ENCODE measurements at regions not wholly inside any gene's neighbourhood (a gene's known extent, or its start where the extent isn't known, plus 50 kb on each side); places are given as distances from the start of the nearest gene placed in this dataset.
A peak's percentile ranks its signal among the peaks of the same experiment; 100 is the strongest.

DNA sequence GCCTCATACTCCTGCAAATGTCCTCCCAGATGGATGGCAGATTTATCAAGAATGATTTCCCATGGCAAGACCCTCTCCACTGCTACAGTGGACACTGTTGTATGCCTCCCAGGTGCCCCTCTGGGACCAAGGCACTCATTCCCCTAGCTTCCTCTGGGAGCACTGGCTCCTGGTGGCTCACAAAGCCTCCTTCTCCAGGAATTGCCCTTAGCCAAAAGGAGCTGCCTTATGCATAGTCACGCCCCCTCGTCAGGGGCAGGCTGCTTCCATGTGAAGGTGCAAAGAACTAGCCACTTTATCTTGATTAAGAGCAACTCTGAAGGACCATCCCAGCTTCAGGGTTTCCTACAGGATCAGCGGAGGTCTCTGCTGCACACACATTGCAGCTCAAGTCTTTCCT lies 358.1 kb downstream of the CDK5RAP2 start:
- Mint-ChIP-seq H3K27me3 (peaks cover 0 to 11% of the 10 kb centered on the region in 2 donors), H3K4me1 (no peaks in the 10 kb centered on the region), H3K36me3 (no peaks in the 10 kb centered on the region), H3K4me3 (no peak overlapping the region), H3K27ac (no peak overlapping the region), H3K9me3 (peaks cover 4 to 7% of the 10 kb centered on the region in 2 donors)
- DNase-seq (no peak), ATAC-seq (replicated peaks) (no peak)

DNA sequence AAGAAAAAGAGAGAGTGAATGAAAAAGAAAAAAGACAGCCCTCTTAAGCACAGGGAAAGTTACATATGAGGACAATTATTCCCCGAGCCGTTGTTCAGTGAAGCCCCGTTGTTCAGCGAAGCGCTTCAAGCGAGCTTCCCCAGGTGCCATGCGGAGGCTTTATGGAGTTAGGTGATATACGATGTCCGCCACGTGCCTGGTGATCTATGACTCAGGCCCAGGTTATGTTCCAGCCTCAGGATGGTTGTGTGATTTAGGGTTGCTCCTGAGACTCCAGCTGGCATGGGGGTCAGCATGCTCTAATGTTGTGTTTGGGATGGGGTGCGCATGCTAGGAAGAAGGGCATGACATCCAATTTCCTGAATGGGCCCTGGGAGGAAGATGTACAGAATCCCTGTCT lies 365.6 kb downstream of the CDK5RAP2 start:
- peaks cover 5 to 14% of the 10 kb centered on the region in 2 donors for H3K27me3 Mint-ChIP-seq
- H3K4me1 Mint-ChIP-seq, result peaks cover 0 to 3% of the 10 kb centered on the region in 2 donors
- H3K36me3 Mint-ChIP-seq, result no peaks in the 10 kb centered on the region
- DNase-seq (no peak), ATAC-seq (replicated peaks) (no peak)
- H3K4me3 Mint-ChIP-seq, result no peak overlapping the region
- no peak overlapping the region for H3K27ac Mint-ChIP-seq
- H3K9me3 Mint-ChIP-seq, result peaks cover 4 to 12% of the 10 kb centered on the region in 2 donors

DNA sequence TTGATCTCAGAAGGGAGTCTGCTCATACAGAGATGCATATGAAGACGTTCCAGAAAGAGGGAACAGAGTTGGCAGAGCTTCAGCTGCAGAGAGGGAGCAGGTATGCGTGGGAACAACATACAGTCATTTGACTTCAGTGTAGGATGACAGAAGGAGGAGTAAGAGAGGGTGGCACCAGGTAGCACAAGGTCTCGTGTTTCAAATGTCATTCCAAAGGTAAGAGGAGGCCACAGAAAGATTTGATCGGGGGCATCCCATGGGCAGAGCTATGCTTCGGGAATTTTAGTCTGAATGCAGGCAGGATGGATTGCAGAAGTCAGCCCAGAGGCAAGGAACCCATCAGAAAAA lies 367.1 kb downstream of the CDK5RAP2 start:
- Mint-ChIP-seq H3K27ac (no peak overlapping the region), H3K27me3 (peaks cover 5 to 10% of the 10 kb centered on the region in 2 donors), H3K9me3 (peaks cover 2 to 10% of the 10 kb centered on the region in 2 donors), H3K4me3 (no peak overlapping the region), H3K4me1 (peaks cover 0 to 3% of the 10 kb centered on the region in 2 donors), H3K36me3 (no peaks in the 10 kb centered on the region)
- ATAC-seq (replicated peaks) (peak; percentile 35 to 46), DNase-seq (no peak)

DNA sequence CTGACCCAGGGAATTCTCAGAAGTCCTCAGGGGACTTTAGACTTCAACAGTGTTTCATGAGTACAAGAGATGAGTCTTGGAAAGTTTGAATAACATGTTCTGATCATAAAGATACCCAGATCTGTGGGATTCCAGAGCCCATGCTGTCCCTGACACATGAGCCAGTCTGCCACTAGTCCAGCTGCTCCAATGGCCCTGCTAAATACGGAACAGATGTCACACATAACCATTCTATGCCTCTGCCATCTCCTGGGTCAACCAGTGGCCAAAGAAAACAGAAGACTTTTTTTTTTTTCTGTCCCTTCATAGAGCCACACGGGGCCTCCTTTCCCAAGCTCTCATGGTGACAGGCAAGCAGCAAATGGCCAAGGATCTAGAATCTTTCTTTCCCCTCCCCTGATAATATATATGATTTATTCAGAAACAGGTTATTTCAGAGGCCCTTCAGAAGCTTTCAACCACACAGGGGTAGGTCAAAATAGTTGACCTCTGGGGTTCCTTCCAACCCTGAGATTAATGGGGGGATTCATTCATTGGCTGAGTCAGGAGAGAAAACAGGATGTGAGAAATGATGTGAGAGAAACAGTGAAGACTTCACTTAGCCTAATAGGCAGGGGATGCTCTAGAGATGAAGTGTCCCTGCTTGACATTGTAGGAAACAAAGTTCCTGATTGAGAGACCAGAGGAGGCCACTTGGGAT lies 367.7 kb downstream of the CDK5RAP2 start:
- Mint-ChIP-seq H3K9me3 (peaks cover 0 to 7% of the 10 kb centered on the region in 2 donors), H3K27me3 (peaks cover 5 to 8% of the 10 kb centered on the region in 2 donors), H3K4me1 (peaks cover 0 to 3% of the 10 kb centered on the region in 2 donors), H3K36me3 (no peaks in the 10 kb centered on the region), H3K4me3 (no peak overlapping the region), H3K27ac (no peak overlapping the region)
- peak; percentile 73 to 82 for ATAC-seq (replicated peaks)
- DNase-seq, result no peak

DNA sequence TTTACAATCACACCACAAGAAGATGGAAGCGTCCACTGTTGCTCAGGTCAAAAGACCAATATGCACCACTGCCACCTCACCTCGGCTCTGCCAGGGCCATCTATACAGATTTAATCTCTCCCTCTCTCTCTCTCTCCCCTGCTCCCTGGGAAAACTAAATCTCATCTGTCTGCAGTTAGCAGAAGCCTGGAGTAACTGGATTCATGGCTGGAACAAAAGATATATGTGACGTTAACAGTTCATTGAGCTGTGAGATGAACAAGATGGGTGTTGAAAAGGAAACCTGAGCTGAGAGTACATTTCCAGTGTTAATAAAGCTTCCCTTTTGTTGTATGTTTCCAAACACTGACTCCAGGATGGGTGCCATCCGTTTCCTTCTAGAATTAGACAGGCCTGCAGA lies 369.7 kb downstream of the CDK5RAP2 start:
- Mint-ChIP-seq H3K4me1 (peaks cover 0 to 3% of the 10 kb centered on the region in 2 donors), H3K36me3 (no peaks in the 10 kb centered on the region), H3K27ac (no peak overlapping the region), H3K9me3 (no peaks in the 10 kb centered on the region), H3K4me3 (no peak overlapping the region), H3K27me3 (peaks cover 5 to 8% of the 10 kb centered on the region in 2 donors)
- ATAC-seq (replicated peaks) (no peak), DNase-seq (no peak)

DNA sequence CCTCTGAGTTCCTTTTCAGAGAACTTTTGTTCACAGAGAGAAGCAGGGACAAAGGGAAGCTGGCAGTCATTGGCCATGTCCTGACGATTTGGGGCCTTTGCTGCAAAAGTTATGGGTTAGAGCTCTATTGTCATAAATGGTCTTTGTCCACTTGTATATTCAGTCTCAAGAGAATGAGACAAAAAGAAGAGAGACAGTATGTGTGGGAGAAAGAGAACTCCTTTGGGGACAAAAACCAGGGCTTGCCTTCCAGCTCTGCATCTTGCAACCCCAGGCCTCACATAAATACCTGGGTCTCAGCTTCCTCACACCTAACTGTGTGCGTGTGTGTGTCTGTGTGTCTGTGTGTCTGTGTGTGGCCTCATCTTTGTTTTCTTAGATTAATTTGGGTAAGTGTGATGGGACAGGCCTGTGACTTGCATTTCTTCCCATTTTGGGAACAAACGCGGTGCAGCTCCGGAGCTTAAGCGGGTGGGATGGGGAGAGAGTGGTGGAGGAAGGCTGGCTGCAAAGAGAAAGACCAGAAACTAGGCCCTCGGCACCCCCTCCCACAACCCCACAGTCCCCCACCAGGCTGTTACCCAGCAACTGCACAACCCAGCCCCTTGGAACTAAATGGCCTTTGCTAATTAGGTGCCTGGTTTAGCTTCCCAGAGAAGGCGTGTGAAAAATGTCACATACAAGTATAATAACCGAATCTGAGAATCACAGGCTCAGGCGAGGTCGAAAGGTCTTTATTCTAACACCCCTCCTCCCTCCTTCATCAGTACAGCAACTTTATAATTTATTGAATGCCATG lies 376.9 kb downstream of the CDK5RAP2 start:
- Mint-ChIP-seq H3K27me3 (peaks cover 0 to 6% of the 10 kb centered on the region in 2 donors), H3K4me3 (no peak overlapping the region), H3K27ac (no peak overlapping the region), H3K9me3 (peaks cover 3 to 4% of the 10 kb centered on the region in 2 donors), H3K36me3 (no peaks in the 10 kb centered on the region), H3K4me1 (no peaks in the 10 kb centered on the region)
- no peak for ATAC-seq (replicated peaks)
- DNase-seq, result no peak

DNA sequence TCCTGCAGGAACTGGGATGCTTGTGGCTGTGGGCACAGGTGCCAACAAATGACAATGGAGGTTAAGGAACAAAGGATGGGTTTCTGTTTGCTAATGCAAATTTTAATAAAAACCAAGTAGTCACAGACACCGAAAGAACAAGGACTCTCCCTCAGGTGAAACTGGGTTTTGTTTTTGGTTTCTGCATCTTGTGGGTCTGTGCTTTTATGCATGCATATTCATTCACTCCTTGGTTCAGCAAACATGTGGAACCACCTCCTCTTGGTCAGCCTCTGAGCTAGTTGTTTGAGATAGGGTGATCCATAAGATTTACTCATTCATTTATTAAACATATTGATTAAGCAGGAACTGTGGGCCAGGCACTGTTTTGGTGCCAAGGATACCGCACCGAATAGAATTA lies 381.9 kb downstream of the CDK5RAP2 start:
- Mint-ChIP-seq H3K9me3 (peaks cover 3 to 4% of the 10 kb centered on the region in 2 donors), H3K4me1 (no peaks in the 10 kb centered on the region), H3K27me3 (peaks cover 4 to 12% of the 10 kb centered on the region in 2 donors), H3K27ac (no peak overlapping the region), H3K36me3 (no peaks in the 10 kb centered on the region), H3K4me3 (no peak overlapping the region)
- ATAC-seq (replicated peaks) (no peak), DNase-seq (no peak)

DNA sequence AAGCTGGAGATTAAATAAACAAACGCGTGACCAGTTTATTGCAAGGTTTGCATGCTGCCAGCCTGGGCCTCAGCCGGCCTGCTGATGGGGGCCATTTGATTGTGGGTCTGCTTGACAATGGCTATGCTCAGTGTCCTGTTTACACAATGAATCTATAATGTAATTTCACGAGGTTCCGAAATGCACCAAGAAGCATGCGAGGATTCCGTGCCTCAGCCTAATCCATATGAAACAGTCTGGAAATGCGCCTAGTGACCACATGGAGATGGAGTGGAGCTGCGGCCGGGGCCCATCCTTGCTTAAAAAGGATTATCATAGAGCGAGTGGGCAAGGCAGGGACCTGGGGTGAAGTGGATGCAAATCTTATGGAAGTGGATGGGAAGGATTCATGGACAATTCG lies 382.4 kb downstream of the CDK5RAP2 start:
- peaks cover 3 to 4% of the 10 kb centered on the region in 2 donors for H3K9me3 Mint-ChIP-seq
- ATAC-seq (replicated peaks) (no peak), DNase-seq (no peak)
- no peak overlapping the region for H3K4me3 Mint-ChIP-seq
- H3K27ac Mint-ChIP-seq, result no peak overlapping the region
- H3K4me1 Mint-ChIP-seq, result no peaks in the 10 kb centered on the region
- peaks cover 4 to 12% of the 10 kb centered on the region in 2 donors for H3K27me3 Mint-ChIP-seq
- H3K36me3 Mint-ChIP-seq, result no peaks in the 10 kb centered on the region

DNA sequence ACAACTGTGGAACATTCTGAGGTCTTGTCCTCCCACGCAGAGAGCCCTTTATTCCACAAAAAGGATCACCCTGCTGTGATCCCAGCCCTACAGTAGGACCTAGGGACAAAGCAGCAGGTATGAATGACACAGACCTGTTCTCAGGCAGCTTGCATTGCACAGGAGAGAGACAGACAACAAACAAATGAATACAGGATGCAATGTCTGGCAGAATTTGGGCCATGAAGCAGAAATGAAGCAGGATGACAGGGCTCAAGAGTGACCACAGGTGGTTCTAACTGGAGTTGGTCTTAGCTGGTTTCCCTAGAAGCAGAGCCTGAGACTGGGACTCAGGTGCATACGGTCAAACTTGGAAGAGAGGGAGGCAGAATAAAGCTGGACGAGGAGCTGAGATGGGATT lies 388.8 kb downstream of the CDK5RAP2 start:
- no peaks in the 10 kb centered on the region for H3K9me3 Mint-ChIP-seq

DNA sequence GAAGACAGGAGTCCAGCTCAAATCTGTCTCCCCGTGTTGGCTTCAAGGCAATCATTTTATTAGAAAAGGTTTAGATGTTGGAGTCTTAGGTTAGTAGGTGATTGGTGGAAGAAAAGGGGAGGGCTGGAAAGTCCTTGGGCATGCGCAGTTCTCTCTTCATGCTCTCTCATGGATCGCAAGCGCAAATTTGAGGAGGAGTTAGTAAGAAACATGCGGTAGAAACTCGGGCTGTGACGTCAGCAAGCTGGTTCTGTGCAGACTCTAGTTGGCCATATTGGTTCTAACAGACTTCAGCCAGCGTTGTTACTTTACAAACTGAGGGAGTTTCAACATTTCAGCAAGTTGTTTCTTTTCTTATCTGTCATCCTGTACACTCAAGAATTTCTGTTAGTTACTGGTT lies 392.2 kb downstream of the CDK5RAP2 start:
- Mint-ChIP-seq H3K27ac (no peak overlapping the region), H3K4me1 (no peaks in the 10 kb centered on the region), H3K4me3 (no peak overlapping the region), H3K27me3 (peaks cover 9 to 10% of the 10 kb centered on the region in 2 donors), H3K9me3 (peaks cover 4 to 5% of the 10 kb centered on the region in 2 donors), H3K36me3 (peaks cover 0 to 4% of the 10 kb centered on the region in 2 donors)
- DNase-seq (no peak), ATAC-seq (replicated peaks) (no peak)

More for the DNA sequence above, 388.8 kb downstream of the CDK5RAP2 start:
- no peaks in the 10 kb centered on the region for H3K36me3 Mint-ChIP-seq
- H3K27ac Mint-ChIP-seq, result no peak overlapping the region
- DNase-seq (no peak), ATAC-seq (replicated peaks) (no peak)
- peaks cover 1 to 5% of the 10 kb centered on the region in 2 donors for H3K27me3 Mint-ChIP-seq
- H3K4me3 Mint-ChIP-seq, result no peak overlapping the region
- H3K4me1 Mint-ChIP-seq, result no peaks in the 10 kb centered on the region

DNA sequence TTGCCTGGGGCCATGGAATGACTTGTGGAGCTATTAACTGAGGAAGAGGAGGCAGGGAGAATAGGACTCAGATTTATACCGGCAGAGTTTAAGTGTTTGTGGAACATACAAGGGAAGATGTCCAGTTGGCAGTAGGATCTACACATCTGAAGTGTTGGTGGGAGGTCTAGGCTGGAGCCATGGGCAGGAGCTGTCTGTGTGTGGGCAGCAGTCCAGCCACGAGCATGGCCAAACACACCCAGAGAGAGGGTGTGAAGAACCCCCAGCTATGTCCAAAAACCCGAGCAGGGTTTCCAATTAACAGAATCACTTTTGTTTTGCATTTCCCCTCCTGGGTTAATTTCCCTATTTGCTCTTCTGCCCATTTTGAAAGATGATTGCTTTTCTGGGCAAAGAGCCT lies 393.7 kb downstream of the CDK5RAP2 start:
- Mint-ChIP-seq H3K36me3 (peaks cover 0 to 4% of the 10 kb centered on the region in 2 donors), H3K27ac (no peak overlapping the region), H3K27me3 (peaks cover 9 to 10% of the 10 kb centered on the region in 2 donors), H3K4me3 (no peak overlapping the region), H3K9me3 (peaks cover 4 to 5% of the 10 kb centered on the region in 2 donors), H3K4me1 (no peaks in the 10 kb centered on the region)
- ATAC-seq (replicated peaks) (no peak), DNase-seq (no peak)

DNA sequence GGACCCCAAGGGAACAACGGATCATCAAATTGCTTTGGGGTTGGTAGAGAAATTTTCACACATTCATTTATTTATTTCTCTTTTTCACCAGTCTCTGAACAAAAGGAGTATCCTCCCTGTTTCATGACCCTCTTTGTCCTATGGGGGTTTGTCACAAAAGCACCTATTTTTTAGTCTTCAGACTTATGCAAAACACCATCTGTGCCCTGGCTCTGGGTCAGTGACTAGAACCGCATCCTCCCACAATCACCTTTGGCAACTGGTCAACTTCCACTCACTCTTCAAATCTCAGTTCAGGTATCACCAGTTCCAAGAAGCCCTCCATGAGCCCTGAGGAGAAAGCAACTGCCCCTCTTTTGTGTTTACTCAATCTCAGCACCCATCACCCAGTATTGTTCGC lies 395.7 kb downstream of the CDK5RAP2 start:
- H3K4me3 Mint-ChIP-seq, result no peak overlapping the region
- peaks cover 4 to 5% of the 10 kb centered on the region in 2 donors for H3K9me3 Mint-ChIP-seq
- no peaks in the 10 kb centered on the region for H3K4me1 Mint-ChIP-seq
- peaks cover 0 to 4% of the 10 kb centered on the region in 2 donors for H3K36me3 Mint-ChIP-seq
- H3K27ac Mint-ChIP-seq, result no peak overlapping the region
- H3K27me3 Mint-ChIP-seq, result peaks cover 9 to 10% of the 10 kb centered on the region in 2 donors
- no peak for ATAC-seq (replicated peaks)
- DNase-seq, result no peak

DNA sequence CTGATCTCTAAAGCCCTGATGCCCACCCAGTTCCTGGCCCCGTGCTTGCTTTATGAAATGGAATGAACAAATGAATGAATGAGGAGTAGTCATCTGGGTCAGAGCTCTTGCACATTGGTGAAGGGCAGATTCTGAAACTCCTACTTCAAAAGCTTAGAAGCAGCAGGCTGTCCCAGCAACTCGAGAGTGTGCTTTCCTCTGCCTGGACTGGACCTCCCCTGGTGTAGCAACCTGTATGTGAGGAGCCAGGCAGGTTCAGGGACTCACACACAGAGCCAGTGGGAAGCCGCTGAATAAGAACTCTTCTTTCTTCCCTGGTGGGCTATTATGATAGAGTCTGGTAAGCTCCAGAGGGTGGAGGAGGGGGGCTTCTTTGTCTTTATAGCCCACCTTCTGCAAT lies 396.4 kb downstream of the CDK5RAP2 start:
- H3K4me3 Mint-ChIP-seq, result no peak overlapping the region
- no peak overlapping the region for H3K27ac Mint-ChIP-seq
- peaks cover 10 to 14% of the 10 kb centered on the region in 2 donors for H3K27me3 Mint-ChIP-seq
- ATAC-seq (replicated peaks) (no peak), DNase-seq (no peak)
- peaks cover 0 to 4% of the 10 kb centered on the region in 2 donors for H3K36me3 Mint-ChIP-seq
- no peaks in the 10 kb centered on the region for H3K4me1 Mint-ChIP-seq
- peaks cover 4 to 5% of the 10 kb centered on the region in 2 donors for H3K9me3 Mint-ChIP-seq

DNA sequence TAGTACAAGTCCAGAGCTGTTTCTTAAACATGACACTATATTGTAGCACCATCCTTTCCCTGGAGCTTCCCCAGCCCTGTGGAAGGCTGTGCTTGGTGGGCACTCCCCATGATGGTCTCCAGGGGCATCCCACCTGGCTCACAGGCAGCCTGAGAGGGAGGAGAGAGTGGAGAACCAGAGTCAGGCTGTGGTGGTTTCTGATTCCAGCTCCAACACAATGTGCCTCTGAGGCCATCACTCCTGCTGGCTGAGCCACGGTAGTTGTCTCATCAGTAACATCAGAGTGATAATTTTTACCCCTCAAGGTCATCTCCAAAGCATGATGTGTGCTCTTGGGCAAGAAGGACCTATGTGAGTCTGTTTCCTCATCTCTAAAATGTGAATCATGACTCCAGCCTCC lies 398.0 kb downstream of the CDK5RAP2 start:
- peaks cover 5 to 14% of the 10 kb centered on the region in 2 donors for H3K27me3 Mint-ChIP-seq
- no peaks in the 10 kb centered on the region for H3K4me1 Mint-ChIP-seq
- no peak overlapping the region for H3K4me3 Mint-ChIP-seq
- ATAC-seq (replicated peaks) (no peak), DNase-seq (no peak)
- H3K27ac Mint-ChIP-seq, result no peak overlapping the region
- H3K9me3 Mint-ChIP-seq, result peaks cover 4 to 5% of the 10 kb centered on the region in 2 donors
- H3K36me3 Mint-ChIP-seq, result peaks cover 0 to 4% of the 10 kb centered on the region in 2 donors

DNA sequence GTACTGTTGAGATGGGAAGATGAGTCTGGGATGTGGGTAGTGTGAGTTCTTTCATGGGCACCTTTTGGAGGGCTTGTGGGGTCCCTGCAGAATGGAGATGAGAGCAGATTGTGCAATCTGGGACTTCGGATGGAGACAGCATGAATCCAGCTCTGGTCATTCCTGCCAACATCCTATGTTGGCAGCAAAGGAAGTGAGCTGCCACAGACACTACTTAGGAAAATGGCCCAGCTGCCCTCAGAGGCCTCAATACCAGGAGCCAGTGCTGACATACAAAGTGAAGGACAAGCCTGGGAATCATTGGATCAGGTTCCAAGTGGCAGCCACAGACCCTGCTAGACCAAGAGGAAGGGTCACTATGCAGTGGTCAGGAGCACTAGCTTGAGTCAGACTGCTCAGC lies 402.8 kb downstream of the CDK5RAP2 start:
- no peaks in the 10 kb centered on the region for H3K4me1 Mint-ChIP-seq
- ATAC-seq (replicated peaks) (no peak), DNase-seq (no peak)
- H3K27ac Mint-ChIP-seq, result no peak overlapping the region
- H3K36me3 Mint-ChIP-seq, result no peaks in the 10 kb centered on the region
- H3K9me3 Mint-ChIP-seq, result peaks cover 0 to 1% of the 10 kb centered on the region in 2 donors
- H3K4me3 Mint-ChIP-seq, result no peak overlapping the region
- peaks cover 0 to 5% of the 10 kb centered on the region in 2 donors for H3K27me3 Mint-ChIP-seq
